Natural killer cell (primary cell): ENCODE measurements at regions not wholly inside any gene's neighbourhood (a gene's known extent, or its start where the extent isn't known, plus 50 kb on each side); places are given as distances from the start of the nearest gene placed in this dataset.
"Not testable (repeated sequence)": the region's sequence is repeated elsewhere in the genome, so short reads cannot be mapped to it uniquely, and the experiment has no call there.

Experiments used
- ATAC-seq, 3 donors: fragments of 150-1000 bp in 2 of 3; fragments of 200-7000 bp in 1 of 3; cut with Tn5 transposase; 1 replicate in 1 of 3; 2 replicates in 2 of 3; pipeline ENCODE4 v1.10.0; 2021; ENCODE audit warnings: mild to moderate bottlenecking in 2 of 3, moderate library complexity in 2 of 3
- DNase-seq, 2 donors: peaks; one replicate each; pipeline versions ENCODE4 v3.0.0 to v3.0.0-alpha.2; 2013 to 2021; ENCODE audit warnings: mixed read lengths in 1 of 2
- H3K27ac ChIP-seq: one replicate; pipeline ENCODE4 v1.5.1; 2013; ENCODE audit warnings: mild to moderate bottlenecking, low read length
- H3K27me3 ChIP-seq: one replicate; pipeline ENCODE4 v1.6.1; 2013; ENCODE audit warnings: low read length; ENCODE audit not compliant: control insufficient read depth, insufficient read depth
- H3K36me3 ChIP-seq: one replicate; pipeline ENCODE4 v1.6.1; 2013; ENCODE audit warnings: low read length; ENCODE audit not compliant: control insufficient read depth, insufficient read depth
- H3K4me1 ChIP-seq: one replicate; pipeline ENCODE4 v1.6.1; 2013; ENCODE audit warnings: low read length; ENCODE audit not compliant: control insufficient read depth, insufficient read depth
- H3K4me3 ChIP-seq: one replicate; pipeline ENCODE4 v1.5.1; 2013; ENCODE audit warnings: low read length
- H3K9me3 ChIP-seq: one replicate; pipeline ENCODE4 v1.6.1; 2013; ENCODE audit warnings: low read length; ENCODE audit not compliant: control insufficient read depth, insufficient read depth
- H3K27ac Mint-ChIP-seq, 2 donors: one replicate each; pipeline ENCODE4 v1.8.0; 2022; ENCODE audit warnings: mild to moderate bottlenecking in 2 of 2, mixed read lengths in 2 of 2, moderate library complexity in 1 of 2
- H3K27me3 Mint-ChIP-seq, 2 donors: one replicate each; pipeline ENCODE4 v1.8.0; 2022; ENCODE audit warnings: low read depth in 2 of 2, mixed read lengths in 2 of 2
- H3K36me3 Mint-ChIP-seq: one replicate; pipeline ENCODE4 v1.8.0; 2022; ENCODE audit warnings: mixed read lengths
- H3K4me1 Mint-ChIP-seq, 2 donors: one replicate each; pipeline ENCODE4 v1.8.0; 2022; ENCODE audit warnings: mixed read lengths in 2 of 2
- H3K4me3 Mint-ChIP-seq: one replicate; pipeline ENCODE4 v1.8.0; 2022; ENCODE audit warnings: mild to moderate bottlenecking, moderate library complexity, mixed read lengths
- H3K9me3 Mint-ChIP-seq, 2 donors: one replicate each; pipeline ENCODE4 v1.8.0; 2022; ENCODE audit warnings: mixed read lengths in 2 of 2
- CTCF ChIP-seq: fragments of 200-600 bp; IDR thresholded peaks from one replicate; pipeline ENCODE4 v1.8.0; 2022; ENCODE audit warnings: antibody characterized with exemption
- WGBS: methylation state at CpG from one replicate; pipeline ENCODE4 v1.1.7; 2013; ENCODE audit warnings: missing lambda C conversion rate; ENCODE audit not compliant: insufficient coverage; 5-methylcytosine and 5-hydroxymethylcytosine counted together
- intact Hi-C: fragments of 100-400 bp; cut with micrococcal nuclease; formaldehyde crosslinking; loops from one replicate; pipeline ENCODE4 v1.14.2; 2022

- no peak for ATAC-seq
- H3K27ac Mint-ChIP-seq = no peak overlapping the region
- H3K4me3 Mint-ChIP-seq = no peak overlapping the region
- H3K9me3 Mint-ChIP-seq = peaks cover 4 to 5% of the 10 kb centered on the region in 2 donors
- Histone ChIP-seq H3K27ac (no peak overlapping the region), H3K9me3 (peaks cover 4% of the 10 kb centered on the region), H3K27me3 (no peaks in the 10 kb centered on the region), H3K4me3 (no peak overlapping the region), H3K36me3 (no peaks in the 10 kb centered on the region), H3K4me1 (no peaks in the 10 kb centered on the region)
- no peak for TF ChIP-seq CTCF
- DNase-seq = no peak
- H3K4me1 Mint-ChIP-seq = no peaks in the 10 kb centered on the region
- no peaks in the 10 kb centered on the region for H3K27me3 Mint-ChIP-seq
- intact Hi-C loops = no loop called here
- 82% methylated on average over 4 of the region's 4 CpGs for WGBS
- H3K36me3 Mint-ChIP-seq = no peaks in the 10 kb centered on the region
Observed at GRCh38 chr4:189136462-189136861, 804.2 kb upstream of the FRG1 start.

- no peak for TF ChIP-seq CTCF
- Histone ChIP-seq H3K36me3 (no peaks in the 10 kb centered on the region), H3K27me3 (no peaks in the 10 kb centered on the region), H3K4me1 (no peaks in the 10 kb centered on the region), H3K27ac (no peak overlapping the region), H3K9me3 (peaks cover 4% of the 10 kb centered on the region), H3K4me3 (no peak overlapping the region)
- peaks cover 11% of the 10 kb centered on the region in 2 donors for H3K9me3 Mint-ChIP-seq
- no peak overlapping the region for H3K27ac Mint-ChIP-seq
- ATAC-seq = no peak
- H3K36me3 Mint-ChIP-seq = no peaks in the 10 kb centered on the region
- no peaks in the 10 kb centered on the region for H3K27me3 Mint-ChIP-seq
- no peaks in the 10 kb centered on the region for H3K4me1 Mint-ChIP-seq
- intact Hi-C loops = no loop called here
- no peak for DNase-seq
- WGBS = 86% methylated on average over 6 of the region's 6 CpGs
- H3K4me3 Mint-ChIP-seq = no peak overlapping the region
Observed at GRCh38 chr4:189143263-189143952, 797.3 kb upstream of the FRG1 start.

- Mint-ChIP-seq H3K4me3 (no peak overlapping the region), H3K36me3 (no peaks in the 10 kb centered on the region), H3K27me3 (no peaks in the 10 kb centered on the region), H3K4me1 (no peaks in the 10 kb centered on the region), H3K9me3 (peaks cover 12 to 14% of the 10 kb centered on the region in 2 donors), H3K27ac (no peak overlapping the region)
- TF ChIP-seq CTCF = no peak
- Histone ChIP-seq H3K27ac (no peak overlapping the region), H3K36me3 (no peaks in the 10 kb centered on the region), H3K27me3 (no peaks in the 10 kb centered on the region), H3K4me1 (no peaks in the 10 kb centered on the region), H3K9me3 (peaks cover 4% of the 10 kb centered on the region), H3K4me3 (no peak overlapping the region)
- intact Hi-C loops = no loop called here
- DNase-seq = no peak
- WGBS = 80% methylated on average over 24 of the region's 24 CpGs
- ATAC-seq = no peak
Observed at GRCh38 chr4:189147005-189147929, 793.4 kb upstream of the FRG1 start.

GRCh38 chr4:189155083-189155482 lies 785.6 kb upstream of the FRG1 start:
- H3K9me3 ChIP-seq, ATAC-seq, H3K4me1 Mint-ChIP-seq, H3K4me3 ChIP-seq, H3K4me3 Mint-ChIP-seq, H3K27me3 Mint-ChIP-seq, H3K36me3 ChIP-seq, H3K27ac ChIP-seq, H3K27ac Mint-ChIP-seq, DNase-seq, intact Hi-C loops, H3K27me3 ChIP-seq, H3K36me3 Mint-ChIP-seq, H3K4me1 ChIP-seq: not testable (repeated sequence)
- peaks cover 11 to 19% of the 10 kb centered on the region in 2 donors for H3K9me3 Mint-ChIP-seq
- WGBS = 91% methylated on average over 12 of the region's 13 CpGs
